HG02884 (cell line): ENCODE measurements at regions not wholly inside any gene's neighbourhood (a gene's known extent, or its start where the extent isn't known, plus 50 kb on each side); places are given as distances from the start of the nearest gene placed in this dataset.
"Not testable (repeated sequence)": the region's sequence is repeated elsewhere in the genome, so short reads cannot be mapped to it uniquely, and the experiment has no call there.

Experiments used
- ATAC-seq: cut with Tn5 transposase; IDR thresholded peaks from one replicate; pipeline ENCODE4 v1.9.1; 2021; ENCODE audit warnings: mild to moderate bottlenecking, moderate library complexity; ENCODE audit not compliant: unreplicated experiment

GRCh38 chr21:35394634-35395369 is 345.7 kb upstream of the RUNX1 start:
- ATAC-seq = no peak

- ATAC-seq = no peak
Observed at GRCh38 chr21:35394049-35394448, 344.9 kb upstream of the RUNX1 start.

GRCh38 chr21:35390013-35390776 is 341.1 kb upstream of the RUNX1 start:
- ATAC-seq = no peak

GRCh38 chr21:35386491-35387079 is 337.5 kb upstream of the RUNX1 start:
- no peak for ATAC-seq

GRCh38 chr21:35384375-35384774 is 335.3 kb upstream of the RUNX1 start:
- ATAC-seq = no peak

- ATAC-seq = no peak
Observed at GRCh38 chr21:35382696-35383095, 333.6 kb upstream of the RUNX1 start.

GRCh38 chr21:35381743-35382310 is 332.7 kb upstream of the RUNX1 start:
- no peak for ATAC-seq

GRCh38 chr21:35380304-35380703 is 331.2 kb upstream of the RUNX1 start:
- ATAC-seq = not testable (repeated sequence)

- ATAC-seq = no peak
Observed at GRCh38 chr21:35378881-35379280, 329.8 kb upstream of the RUNX1 start.

GRCh38 chr21:35377505-35378090 is 328.5 kb upstream of the RUNX1 start:
- no peak for ATAC-seq

- ATAC-seq = no peak
Observed at GRCh38 chr21:35376406-35377135, 327.5 kb upstream of the RUNX1 start.

- no peak for ATAC-seq
Observed at GRCh38 chr21:35375115-35375514, 326.0 kb upstream of the RUNX1 start.

- no peak for ATAC-seq
Observed at GRCh38 chr21:35373998-35374397, 324.9 kb upstream of the RUNX1 start.

GRCh38 chr21:35372201-35372600 is 323.1 kb upstream of the RUNX1 start:
- ATAC-seq = no peak

GRCh38 chr21:35370671-35371070 is 321.6 kb upstream of the RUNX1 start:
- no peak for ATAC-seq

- no peak for ATAC-seq
Observed at GRCh38 chr21:35370071-35370470, 321.0 kb upstream of the RUNX1 start.

- no peak for ATAC-seq
Observed at GRCh38 chr21:35368326-35368725, 319.2 kb upstream of the RUNX1 start.

GRCh38 chr21:35367553-35367952 is 318.5 kb upstream of the RUNX1 start:
- ATAC-seq = no peak

GRCh38 chr21:35366394-35367080 is 317.4 kb upstream of the RUNX1 start:
- no peak for ATAC-seq

GRCh38 chr21:35363458-35363857 is 314.4 kb upstream of the RUNX1 start:
- ATAC-seq = no peak
